ENCODE measurements at regions not wholly inside any gene's neighbourhood (a gene's known extent, or its start where the extent isn't known, plus 50 kb on each side); places are given as distances from the start of the nearest gene placed in this dataset.

DNA sequence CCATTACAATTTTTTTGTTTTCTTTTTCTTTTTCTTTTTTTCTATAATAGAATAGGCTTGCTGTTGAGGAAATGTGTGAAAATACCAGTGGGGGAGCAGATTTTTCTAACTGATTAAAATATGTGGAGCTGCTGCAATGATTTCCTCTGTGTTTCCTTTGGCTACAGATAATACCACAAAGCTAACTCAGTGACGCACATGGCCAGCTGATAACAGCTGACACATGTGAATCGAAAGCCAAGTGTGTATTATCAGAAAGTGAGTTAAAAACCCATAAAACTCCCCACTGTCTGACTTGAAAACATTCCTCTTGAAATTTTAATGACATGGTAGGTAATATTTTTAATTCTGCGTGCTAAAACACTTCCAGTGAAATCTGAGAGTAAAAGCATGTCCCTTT lies 70.8 kb upstream of the AHI1 start:
- POLR2A ChIA-PET: no interaction called here

DNA sequence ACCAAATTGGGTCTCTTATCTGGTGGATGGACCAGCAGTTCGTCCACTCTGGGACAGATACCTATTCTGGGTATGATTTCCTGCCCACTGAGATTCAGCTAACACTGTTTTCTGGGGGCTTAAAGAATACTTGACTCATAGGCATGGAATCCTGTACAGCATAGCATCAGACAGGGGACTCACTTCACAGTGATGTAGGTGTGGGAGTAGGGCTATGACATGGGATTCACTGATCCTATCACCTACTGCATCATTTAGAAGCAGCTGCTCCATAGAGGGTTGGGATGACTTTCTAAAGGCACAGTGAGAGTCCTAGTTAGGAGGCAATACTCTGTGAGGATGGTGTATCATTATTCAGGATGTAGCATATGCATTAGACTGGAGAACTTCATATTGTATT lies 74.5 kb upstream of the AHI1 start:
- Histone ChIP-seq H3K4me2 (replicated peaks; ENCODE audit: low read depth, low read length, poor library complexity, severe bottlenecking) (no peak overlapping the region), H3K9ac (ENCODE audit: low read length) (no peak overlapping the region), H4K20me1 (ENCODE audit: control insufficient read depth, insufficient read depth, low read length, poor library complexity, severe bottlenecking) (no peaks in the 10 kb centered on the region), H3K27me3 (replicated peaks in 1 of 4; ENCODE audit: control extremely low read depth in 1 of 4, control insufficient read depth in 3 of 4, insufficient read depth in 4 of 4, low read length in 3 of 4) (no peaks in the 10 kb centered on the region), H2AFZ (ENCODE audit: insufficient read depth, low read depth, low read length, poor library complexity, severe bottlenecking) (no peak overlapping the region), H3K4me1 (ENCODE audit: control insufficient read depth in 2 of 2, insufficient read depth in 2 of 2, low read length in 2 of 2) (peaks cover under 1 to 1% of the 10 kb centered on the region in 2 donors), H3K79me2 (ENCODE audit: control insufficient read depth, insufficient read depth, low read length) (no peaks in the 10 kb centered on the region), H3K9me3 (ENCODE audit: control extremely low read depth in 1 of 3, control insufficient read depth in 2 of 3, insufficient read depth in 1 of 3, low read length in 2 of 3) (no peaks in the 10 kb centered on the region), H3K36me3 (replicated peaks in 1 of 2; ENCODE audit: control extremely low read depth in 1 of 2, control insufficient read depth in 1 of 2, extremely low read depth in 1 of 2, insufficient read depth in 2 of 2, low read length in 1 of 2) (no peaks in the 10 kb centered on the region), H3K4me3 (ENCODE audit: control extremely low read depth in 1 of 5, extremely low read depth in 1 of 5, insufficient read depth in 1 of 5, low read depth in 2 of 5, low read length in 4 of 5) (no peak overlapping the region), H3K27ac (ENCODE audit: low read length in 2 of 2) (no peak overlapping the region)
- Mint-ChIP-seq H3K9me3 (ENCODE audit: insufficient read depth) (no peaks in the 10 kb centered on the region), H3K4me1 (peaks cover 4% of the 10 kb centered on the region), H3K27me3 (no peaks in the 10 kb centered on the region), H3K27ac (no peak overlapping the region), H3K4me3 (no peak overlapping the region)
- TF ChIP-seq, protein P1, sequence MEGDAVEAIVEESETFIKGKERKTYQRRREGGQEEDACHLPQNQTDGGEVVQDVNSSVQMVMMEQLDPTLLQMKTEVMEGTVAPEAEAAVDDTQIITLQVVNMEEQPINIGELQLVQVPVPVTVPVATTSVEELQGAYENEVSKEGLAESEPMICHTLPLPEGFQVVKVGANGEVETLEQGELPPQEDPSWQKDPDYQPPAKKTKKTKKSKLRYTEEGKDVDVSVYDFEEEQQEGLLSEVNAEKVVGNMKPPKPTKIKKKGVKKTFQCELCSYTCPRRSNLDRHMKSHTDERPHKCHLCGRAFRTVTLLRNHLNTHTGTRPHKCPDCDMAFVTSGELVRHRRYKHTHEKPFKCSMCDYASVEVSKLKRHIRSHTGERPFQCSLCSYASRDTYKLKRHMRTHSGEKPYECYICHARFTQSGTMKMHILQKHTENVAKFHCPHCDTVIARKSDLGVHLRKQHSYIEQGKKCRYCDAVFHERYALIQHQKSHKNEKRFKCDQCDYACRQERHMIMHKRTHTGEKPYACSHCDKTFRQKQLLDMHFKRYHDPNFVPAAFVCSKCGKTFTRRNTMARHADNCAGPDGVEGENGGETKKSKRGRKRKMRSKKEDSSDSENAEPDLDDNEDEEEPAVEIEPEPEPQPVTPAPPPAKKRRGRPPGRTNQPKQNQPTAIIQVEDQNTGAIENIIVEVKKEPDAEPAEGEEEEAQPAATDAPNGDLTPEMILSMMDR (IDR thresholded peaks at IDR 0.05): no peak
- TF ChIP-seq EZH2 (IDR thresholded peaks at IDR 0.05; ENCODE audit: borderline replicate concordance, insufficient read depth, low read depth, low read length, poor library complexity, severe bottlenecking): no peak
- WGBS (ENCODE audit: insufficient coverage): 90% methylated on average over 1 of the region's 1 CpG
- intact Hi-C loops (cut with micrococcal nuclease): no loop called here
- POLR2A ChIA-PET: no interaction called here
- DNase-seq (no peak), ATAC-seq (ENCODE audit: low read depth) (no peak)
- CTCF ChIA-PET: no interaction called here

More for the DNA sequence above, 70.8 kb upstream of the AHI1 start:
- ATAC-seq (ENCODE audit: low read depth): no peak
- Histone ChIP-seq H3K9ac (ENCODE audit: low read length) (no peak overlapping the region), H3K27ac (ENCODE audit: low read length in 2 of 2) (no peak overlapping the region), H3K4me1 (ENCODE audit: control insufficient read depth in 2 of 2, insufficient read depth in 2 of 2, low read length in 2 of 2) (no peaks in the 10 kb centered on the region), H3K9me3 (ENCODE audit: control extremely low read depth in 1 of 3, control insufficient read depth in 2 of 3, insufficient read depth in 1 of 3, low read length in 2 of 3) (no peaks in the 10 kb centered on the region), H3K27me3 (replicated peaks in 1 of 4; ENCODE audit: control extremely low read depth in 1 of 4, control insufficient read depth in 3 of 4, insufficient read depth in 4 of 4, low read length in 3 of 4) (peaks cover 0 to 2% (median 0%) of the 10 kb centered on the region in 4 experiments), H2AFZ (ENCODE audit: insufficient read depth, low read depth, low read length, poor library complexity, severe bottlenecking) (no peak overlapping the region), H3K4me2 (replicated peaks; ENCODE audit: low read depth, low read length, poor library complexity, severe bottlenecking) (no peak overlapping the region), H3K4me3 (ENCODE audit: control extremely low read depth in 1 of 5, extremely low read depth in 1 of 5, insufficient read depth in 1 of 5, low read depth in 2 of 5, low read length in 4 of 5) (no peak overlapping the region), H3K79me2 (ENCODE audit: control insufficient read depth, insufficient read depth, low read length) (no peaks in the 10 kb centered on the region), H3K36me3 (replicated peaks in 1 of 2; ENCODE audit: control extremely low read depth in 1 of 2, control insufficient read depth in 1 of 2, extremely low read depth in 1 of 2, insufficient read depth in 2 of 2, low read length in 1 of 2) (no peaks in the 10 kb centered on the region), H4K20me1 (ENCODE audit: control insufficient read depth, insufficient read depth, low read length, poor library complexity, severe bottlenecking) (no peaks in the 10 kb centered on the region)
- TF ChIP-seq EZH2 (IDR thresholded peaks at IDR 0.05; ENCODE audit: borderline replicate concordance, insufficient read depth, low read depth, low read length, poor library complexity, severe bottlenecking): no peak
- TF ChIP-seq, protein P1 (IDR thresholded peaks at IDR 0.05): no peak
- DNase-seq: no peak
- Mint-ChIP-seq H3K9me3 (ENCODE audit: insufficient read depth) (no peaks in the 10 kb centered on the region), H3K27ac (no peak overlapping the region), H3K4me1 (peaks cover 2% of the 10 kb centered on the region), H3K27me3 (no peaks in the 10 kb centered on the region), H3K4me3 (no peak overlapping the region)
- WGBS (ENCODE audit: insufficient coverage): no CpG with 5 or more reads among the region's 3 CpGs
- intact Hi-C loops (cut with micrococcal nuclease): no loop called here
- CTCF ChIA-PET: no interaction called here

Data from B cell (primary cell).